NCI-H524 (cell line): ENCODE measurements at regions not wholly inside any gene's neighbourhood (a gene's known extent, or its start where the extent isn't known, plus 50 kb on each side); places are given as distances from the start of the nearest gene placed in this dataset.
A peak's percentile ranks its signal among the peaks of the same experiment; 100 is the strongest.

Experiments used
- DNase-seq, 2 experiments: peaks; one replicate each; lab custom pipeline; 2025; lab: John Stamatoyannopoulos, UW

- DNase-seq: no peak
Observed at GRCh38 chr10:29028486-29028885, 260.4 kb upstream of the LYZL1 start.

GRCh38 chr10:29030900-29031299 is 258.0 kb upstream of the LYZL1 start:
- DNase-seq: no peak

GRCh38 chr10:29032169-29032568 is 256.7 kb upstream of the LYZL1 start:
- DNase-seq: no peak

GRCh38 chr10:29033311-29033940 is 255.4 kb upstream of the LYZL1 start:
- DNase-seq: no peak

- DNase-seq: no peak
Observed at GRCh38 chr10:29034592-29034991, 254.3 kb upstream of the LYZL1 start.

GRCh38 chr10:29035721-29036120 is 253.1 kb upstream of the LYZL1 start:
- DNase-seq: no peak

- DNase-seq: no peak
Observed at GRCh38 chr10:29037348-29038113, 251.3 kb upstream of the LYZL1 start.

- DNase-seq: no peak
Observed at GRCh38 chr10:29039091-29039490, 249.8 kb upstream of the LYZL1 start.

- DNase-seq: no peak
Observed at GRCh38 chr10:29039677-29040189, 249.1 kb upstream of the LYZL1 start.

GRCh38 chr10:29041616-29042015 is 247.3 kb upstream of the LYZL1 start:
- DNase-seq: no peak

GRCh38 chr10:29048506-29048905 is 240.4 kb upstream of the LYZL1 start:
- DNase-seq: no peak

- DNase-seq: no peak
Observed at GRCh38 chr10:29050081-29050480, 238.8 kb upstream of the LYZL1 start.

GRCh38 chr10:29055101-29055500 is 233.8 kb upstream of the LYZL1 start:
- DNase-seq: no peak

GRCh38 chr10:29056729-29057128 is 232.1 kb upstream of the LYZL1 start:
- DNase-seq: peak; percentile 73 to 90

- no peak for DNase-seq
Observed at GRCh38 chr10:29057822-29058331, 231.0 kb upstream of the LYZL1 start.

GRCh38 chr10:29063806-29064644 is 224.8 kb upstream of the LYZL1 start:
- DNase-seq: no peak

GRCh38 chr10:29064680-29065079 is 224.2 kb upstream of the LYZL1 start:
- DNase-seq: no peak

GRCh38 chr10:29067161-29067560 is 221.7 kb upstream of the LYZL1 start:
- DNase-seq: no peak

GRCh38 chr10:29067628-29068027 is 221.2 kb upstream of the LYZL1 start:
- no peak for DNase-seq

- DNase-seq: no peak
Observed at GRCh38 chr10:29068302-29068701, 220.6 kb upstream of the LYZL1 start.

GRCh38 chr10:29068966-29069365 is 219.9 kb upstream of the LYZL1 start:
- DNase-seq: no peak

- no peak for DNase-seq
Observed at GRCh38 chr10:29069941-29070340, 218.9 kb upstream of the LYZL1 start.
